ENCODE measurements at regions not wholly inside any gene's neighbourhood (a gene's known extent, or its start where the extent isn't known, plus 50 kb on each side); places are given as distances from the start of the nearest gene placed in this dataset.
A peak's percentile ranks its signal among the peaks of the same experiment; 100 is the strongest.

- H3K36me3 ChIP-seq, result no peaks in the 10 kb centered on the region
- no peak for TF ChIP-seq CTCF (IDR thresholded peaks at IDR 0.05; ENCODE audit: low read depth, low read length)
- no peak overlapping the region for H3K4me3 ChIP-seq (ENCODE audit: low read depth, low read length)
- DNase-seq, result no peak
- H3K9me3 ChIP-seq (ENCODE audit: severe bottlenecking), result peaks cover 10% of the 10 kb centered on the region
- no peaks in the 10 kb centered on the region for H3K27me3 ChIP-seq (ENCODE audit: insufficient read depth, low read depth, severe bottlenecking)
- no peak overlapping the region for H3K27ac ChIP-seq
Observed at GRCh38 chr5:6899221-6899620, 186.0 kb downstream of the TENT4A start.

GRCh38 chr5:6900247-6901227, 187.3 kb downstream of the TENT4A start:
- Histone ChIP-seq H3K27ac (no peak overlapping the region), H3K27me3 (ENCODE audit: insufficient read depth, low read depth, severe bottlenecking) (no peaks in the 10 kb centered on the region), H3K9me3 (ENCODE audit: severe bottlenecking) (peaks cover 10% of the 10 kb centered on the region), H3K36me3 (no peaks in the 10 kb centered on the region), H3K4me3 (ENCODE audit: low read depth, low read length) (no peak overlapping the region)
- no peak for TF ChIP-seq CTCF (IDR thresholded peaks at IDR 0.05; ENCODE audit: low read depth, low read length)
- no peak for DNase-seq

GRCh38 chr5:6902094-6902493, 188.9 kb downstream of the TENT4A start:
- Histone ChIP-seq H3K36me3 (no peaks in the 10 kb centered on the region), H3K27ac (no peak overlapping the region), H3K27me3 (ENCODE audit: insufficient read depth, low read depth, severe bottlenecking) (no peaks in the 10 kb centered on the region), H3K9me3 (ENCODE audit: severe bottlenecking) (peaks cover 10% of the 10 kb centered on the region), H3K4me3 (ENCODE audit: low read depth, low read length) (no peak overlapping the region)
- TF ChIP-seq CTCF (IDR thresholded peaks at IDR 0.05; ENCODE audit: low read depth, low read length), result no peak
- no peak for DNase-seq

GRCh38 chr5:6902597-6902996, 189.4 kb downstream of the TENT4A start:
- no peaks in the 10 kb centered on the region for H3K36me3 ChIP-seq
- peak; percentile 52 for DNase-seq
- no peak for TF ChIP-seq CTCF (IDR thresholded peaks at IDR 0.05; ENCODE audit: low read depth, low read length)
- no peak overlapping the region for H3K4me3 ChIP-seq (ENCODE audit: low read depth, low read length)
- H3K9me3 ChIP-seq (ENCODE audit: severe bottlenecking), result peaks cover 7% of the 10 kb centered on the region
- no peaks in the 10 kb centered on the region for H3K27me3 ChIP-seq (ENCODE audit: insufficient read depth, low read depth, severe bottlenecking)
- H3K27ac ChIP-seq, result no peak overlapping the region

- TF ChIP-seq CTCF (IDR thresholded peaks at IDR 0.05; ENCODE audit: low read depth, low read length), result no peak
- no peak overlapping the region for H3K4me3 ChIP-seq (ENCODE audit: low read depth, low read length)
- no peaks in the 10 kb centered on the region for H3K36me3 ChIP-seq
- DNase-seq, result no peak
- H3K9me3 ChIP-seq (ENCODE audit: severe bottlenecking), result no peaks in the 10 kb centered on the region
- H3K27ac ChIP-seq, result no peak overlapping the region
- H3K27me3 ChIP-seq (ENCODE audit: insufficient read depth, low read depth, severe bottlenecking), result no peaks in the 10 kb centered on the region
Observed at GRCh38 chr5:6903934-6904333, 190.7 kb downstream of the TENT4A start.
